Adrenal gland (tissue), 5 donors: ENCODE measurements at regions not wholly inside any gene's neighbourhood (a gene's known extent, or its start where the extent isn't known, plus 50 kb on each side); places are given as distances from the start of the nearest gene placed in this dataset.

Source experiments
- CTCF ChIP-seq, 6 experiments: fragments of 450-650 bp in 4 of 6; fragments of 200-600 bp in 2 of 6; sonication (generic) in 1 of 6; IDR thresholded peaks; 1 replicate in 5 of 6; 2 replicates in 1 of 6; pipeline versions ENCODE4 v1.5.1 to v1.8.0; 2016 to 2021; ENCODE audit warnings: antibody characterized with exemption in 6 of 6, mild to moderate bottlenecking in 2 of 6, moderate library complexity in 1 of 6
- POLR2A ChIP-seq, 2 donors: fragments of 450-650 bp; IDR thresholded peaks; one replicate each; pipeline ENCODE4 v1.6.1; 2017; ENCODE audit warnings: antibody characterized with exemption in 2 of 2, mild to moderate bottlenecking in 2 of 2, moderate library complexity in 1 of 2
- donor health status: DM: no; HTN: no; CAD: no.

GRCh38 chr5:117359895-117360294 is 785.3 kb upstream of the SEMA6A start:
- no peak for TF ChIP-seq POLR2A (IDR thresholded peaks at IDR 0.05)
- no peak for TF ChIP-seq CTCF (IDR thresholded peaks at IDR 0.05)
